ENCODE measurements at regions not wholly inside any gene's neighbourhood (a gene's known extent, or its start where the extent isn't known, plus 50 kb on each side); places are given as distances from the start of the nearest gene placed in this dataset.

GRCh38 chr6:14499309-14499708, 381.7 kb downstream of the CD83 start (continued):
- no peak for TF ChIP-seq IRF5 (IDR thresholded peaks at IDR 0.05; ENCODE audit: borderline replicate concordance)
- TF ChIP-seq SKIL (IDR thresholded peaks at IDR 0.05; ENCODE audit: low read depth, poor library complexity, severe bottlenecking), result no peak

GRCh38 chr6:14499841-14500240, 382.3 kb downstream of the CD83 start:
- intact Hi-C loops (cut with micrococcal nuclease; ENCODE audit: unreplicated experiment) (no loop called here), in situ Hi-C loops (cut with MboI) (no loop called here)
- BruUV-seq (replicated peaks), result no TSS peak
- Histone ChIP-seq H3K4me3 (no peak overlapping the region), H3K79me2 (ENCODE audit: control insufficient read depth, insufficient read depth, low read length) (no peaks in the 10 kb centered on the region), H3K9me3 (replicated peaks; ENCODE audit: control insufficient read depth, insufficient read depth, low read length) (no peaks in the 10 kb centered on the region), H4K20me1 (ENCODE audit: control insufficient read depth, insufficient read depth) (no peaks in the 10 kb centered on the region), H3K27ac (ENCODE audit: control insufficient read depth, insufficient read depth) (no peak overlapping the region), H2AFZ (ENCODE audit: control insufficient read depth, low read depth, low read length) (no peak overlapping the region), H3K27me3 (replicated peaks in 1 of 2; ENCODE audit: control insufficient read depth in 2 of 2, insufficient read depth in 2 of 2, low read length in 1 of 2) (no peaks in the 10 kb centered on the region; a peak in 1 of 4 replicates), H3K4me2 (ENCODE audit: control insufficient read depth, insufficient read depth) (no peak overlapping the region), H3K36me3 (ENCODE audit: control insufficient read depth in 2 of 2, insufficient read depth in 2 of 2, low read length in 1 of 2) (no peaks in the 10 kb centered on the region), H3K9ac (ENCODE audit: control insufficient read depth, insufficient read depth, low read length) (no peak overlapping the region), H3K4me1 (ENCODE audit: control insufficient read depth, insufficient read depth, low read length) (no peaks in the 10 kb centered on the region)
- ATAC-seq (no peak), FAIRE-seq (no peak), DNase-seq (ENCODE audit: low read depth, low spot score) (no peak)
- RAD21 ChIA-PET (ENCODE audit: unreplicated experiment), result no interaction called here
- 42% methylated on average over 10 of the region's 10 CpGs for WGBS (ENCODE audit: insufficient coverage, insufficient replicate concordance, low lambda C conversion rate, missing lambda C conversion rate)
- CTCF ChIA-PET, result no interaction called here
- SMC1A ChIA-PET (ENCODE audit: uncharacterized antibody, unreplicated experiment), result no interaction called here
- POLR2A ChIA-PET, result no interaction called here
- TF ChIP-seq IRF4 (IDR thresholded peaks at IDR 0.05; ENCODE audit: low read depth, low read length), result no peak
- TF ChIP-seq RAD51 (IDR thresholded peaks at IDR 0.05), result no peak
- TF ChIP-seq RFX5 (IDR thresholded peaks at IDR 0.05; ENCODE audit: low read depth, low read length), result no peak
- no peak for TF ChIP-seq HDAC6 (IDR thresholded peaks at IDR 0.05; ENCODE audit: unreplicated experiment)
- TF ChIP-seq ZNF592 (IDR thresholded peaks at IDR 0.05), result no peak
- no peak for TF ChIP-seq CEBPB (IDR thresholded peaks at IDR 0.05; ENCODE audit: borderline replicate concordance in 1 of 2, low read depth in 2 of 2, low read length in 2 of 2)
- TF ChIP-seq BMI1 (IDR thresholded peaks at IDR 0.05; ENCODE audit: borderline replicate concordance), result no peak
- no peak for TF ChIP-seq NKRF (conservative IDR thresholded peaks at IDR 0.05)
- TF ChIP-seq HCFC1 (IDR thresholded peaks at IDR 0.05; ENCODE audit: low read length), result no peak
- no peak for TF ChIP-seq SREBF2 (IDR thresholded peaks at IDR 0.05; ENCODE audit: low read length)
- no peak for TF ChIP-seq JUND (IDR thresholded peaks at IDR 0.05; ENCODE audit: low read depth, low read length)
- TF ChIP-seq NR2C1 (IDR thresholded peaks at IDR 0.05), result no peak

All from GM12878 (cell line).